ENCODE measurements at regions not wholly inside any gene's neighbourhood (a gene's known extent, or its start where the extent isn't known, plus 50 kb on each side); places are given as distances from the start of the nearest gene placed in this dataset.

- TF ChIP-seq POLR2A (IDR thresholded peaks at IDR 0.05): no peak
- TF ChIP-seq EP300 (IDR thresholded peaks at IDR 0.05): no peak
- TF ChIP-seq, protein P1, sequence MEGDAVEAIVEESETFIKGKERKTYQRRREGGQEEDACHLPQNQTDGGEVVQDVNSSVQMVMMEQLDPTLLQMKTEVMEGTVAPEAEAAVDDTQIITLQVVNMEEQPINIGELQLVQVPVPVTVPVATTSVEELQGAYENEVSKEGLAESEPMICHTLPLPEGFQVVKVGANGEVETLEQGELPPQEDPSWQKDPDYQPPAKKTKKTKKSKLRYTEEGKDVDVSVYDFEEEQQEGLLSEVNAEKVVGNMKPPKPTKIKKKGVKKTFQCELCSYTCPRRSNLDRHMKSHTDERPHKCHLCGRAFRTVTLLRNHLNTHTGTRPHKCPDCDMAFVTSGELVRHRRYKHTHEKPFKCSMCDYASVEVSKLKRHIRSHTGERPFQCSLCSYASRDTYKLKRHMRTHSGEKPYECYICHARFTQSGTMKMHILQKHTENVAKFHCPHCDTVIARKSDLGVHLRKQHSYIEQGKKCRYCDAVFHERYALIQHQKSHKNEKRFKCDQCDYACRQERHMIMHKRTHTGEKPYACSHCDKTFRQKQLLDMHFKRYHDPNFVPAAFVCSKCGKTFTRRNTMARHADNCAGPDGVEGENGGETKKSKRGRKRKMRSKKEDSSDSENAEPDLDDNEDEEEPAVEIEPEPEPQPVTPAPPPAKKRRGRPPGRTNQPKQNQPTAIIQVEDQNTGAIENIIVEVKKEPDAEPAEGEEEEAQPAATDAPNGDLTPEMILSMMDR (IDR thresholded peaks at IDR 0.05): no peak
Observed at GRCh38 chr10:111887266-111887665, 296.3 kb downstream of the GPAM start.
